GM21447 (cell line): ENCODE measurements at regions not wholly inside any gene's neighbourhood (a gene's known extent, or its start where the extent isn't known, plus 50 kb on each side); places are given as distances from the start of the nearest gene placed in this dataset.
A peak's percentile ranks its signal among the peaks of the same experiment; 100 is the strongest.

Source experiments
- ATAC-seq: cut with Tn5 transposase; IDR thresholded peaks from one replicate; pipeline ENCODE4 v1.9.1; 2021; ENCODE audit not compliant: unreplicated experiment

DNA sequence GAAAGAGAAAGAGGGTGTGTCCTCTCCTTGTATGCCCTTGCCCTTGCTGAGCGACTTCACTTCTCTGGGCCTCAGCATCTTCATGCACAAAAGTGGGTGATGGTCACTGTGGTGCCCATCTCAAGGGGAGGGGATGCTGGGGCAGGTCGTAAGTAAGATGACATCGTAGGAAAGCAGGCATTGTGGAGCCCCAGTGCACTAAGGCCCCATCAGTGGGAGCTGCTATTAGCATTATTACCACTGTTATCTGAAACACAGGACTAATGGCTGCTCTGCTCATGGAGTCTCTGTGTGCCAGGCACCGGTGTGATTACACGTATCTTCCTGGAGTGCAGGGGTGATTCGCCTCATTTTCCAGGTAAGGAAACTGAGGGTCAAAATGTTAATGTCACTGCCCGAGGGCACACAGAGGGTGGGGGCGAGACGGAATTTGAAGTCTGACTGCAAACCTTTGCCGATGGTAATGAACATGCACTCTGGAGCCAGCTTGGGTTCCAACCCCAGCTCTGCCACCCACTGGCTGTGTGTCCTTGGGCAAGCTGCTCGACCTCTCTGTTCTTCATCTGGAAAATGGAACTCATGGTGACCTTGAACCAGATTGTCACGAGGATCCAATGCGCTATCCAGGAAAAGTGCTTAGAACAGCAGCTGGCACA, 63.2 kb upstream of the GSE1 start:
- ATAC-seq, result no peak

DNA sequence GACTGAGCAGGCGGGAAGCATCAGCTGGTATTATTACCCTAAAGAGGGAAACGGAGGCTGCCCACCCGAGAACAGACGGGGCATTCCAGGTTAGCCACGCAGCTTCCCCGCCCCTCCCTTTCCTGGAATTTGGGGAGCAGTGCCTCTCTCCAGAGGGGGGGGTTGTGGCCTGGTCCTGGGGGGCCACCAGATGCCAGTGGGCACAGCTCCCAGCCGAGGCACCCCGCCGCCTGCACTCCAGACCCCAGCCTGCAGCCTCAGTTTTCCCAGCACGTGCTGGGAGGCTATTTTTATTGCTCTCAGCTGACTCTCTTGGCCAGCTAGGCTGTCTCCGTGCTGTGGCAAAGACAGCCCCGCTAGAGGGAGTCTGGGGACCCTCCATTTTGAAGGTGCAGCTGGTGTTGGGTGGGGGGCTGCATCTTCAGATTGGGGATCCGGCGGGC, 62.7 kb upstream of the GSE1 start:
- ATAC-seq, result no peak

- no peak for ATAC-seq
Observed at GRCh38 chr16:85550953-85551924, 61.9 kb upstream of the GSE1 start.

GRCh38 chr16:85552980-85553435, 60.1 kb upstream of the GSE1 start:
- ATAC-seq, result peak; percentile 24

- ATAC-seq, result peak; percentile 26
Observed at GRCh38 chr16:85553436-85554113, 59.5 kb upstream of the GSE1 start.

DNA sequence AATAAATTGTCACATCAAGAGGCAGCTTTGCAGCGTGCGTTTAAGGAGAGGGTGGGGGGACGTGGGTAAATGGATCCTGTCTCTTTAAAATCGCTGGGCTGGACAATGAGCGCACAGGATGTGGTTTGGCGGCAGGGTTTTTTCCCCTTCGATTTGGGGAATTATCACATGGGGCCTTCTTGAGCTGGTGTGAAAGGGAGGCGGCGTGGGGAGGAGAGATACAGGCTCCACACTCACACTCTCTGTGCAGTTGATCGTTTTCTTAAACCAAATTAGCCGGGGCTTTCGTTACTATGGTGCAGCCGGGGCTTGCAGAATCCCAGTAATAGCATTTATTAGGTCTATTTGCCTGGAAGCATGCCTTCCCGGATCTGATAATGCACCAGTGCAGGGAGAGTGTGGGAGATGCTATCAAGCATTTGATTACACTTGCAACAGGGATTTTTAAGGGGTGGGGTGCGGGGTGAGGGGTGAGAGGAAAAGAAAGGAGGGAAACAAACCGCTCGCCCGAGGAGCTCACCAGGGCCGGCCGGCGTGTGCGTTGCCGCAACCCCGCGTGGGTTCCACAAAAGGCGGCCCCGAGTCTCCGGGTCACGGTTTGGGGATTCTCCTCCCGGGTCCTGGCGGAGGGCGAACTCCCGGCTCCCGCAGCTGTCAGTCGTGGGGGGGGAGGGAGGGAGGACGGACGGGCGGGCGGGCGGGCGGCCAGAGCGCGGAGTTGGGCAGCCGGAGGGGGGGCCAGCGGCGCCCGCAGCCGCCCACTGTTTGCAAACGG, 58.8 kb upstream of the GSE1 start:
- peak; percentile 49 for ATAC-seq

DNA sequence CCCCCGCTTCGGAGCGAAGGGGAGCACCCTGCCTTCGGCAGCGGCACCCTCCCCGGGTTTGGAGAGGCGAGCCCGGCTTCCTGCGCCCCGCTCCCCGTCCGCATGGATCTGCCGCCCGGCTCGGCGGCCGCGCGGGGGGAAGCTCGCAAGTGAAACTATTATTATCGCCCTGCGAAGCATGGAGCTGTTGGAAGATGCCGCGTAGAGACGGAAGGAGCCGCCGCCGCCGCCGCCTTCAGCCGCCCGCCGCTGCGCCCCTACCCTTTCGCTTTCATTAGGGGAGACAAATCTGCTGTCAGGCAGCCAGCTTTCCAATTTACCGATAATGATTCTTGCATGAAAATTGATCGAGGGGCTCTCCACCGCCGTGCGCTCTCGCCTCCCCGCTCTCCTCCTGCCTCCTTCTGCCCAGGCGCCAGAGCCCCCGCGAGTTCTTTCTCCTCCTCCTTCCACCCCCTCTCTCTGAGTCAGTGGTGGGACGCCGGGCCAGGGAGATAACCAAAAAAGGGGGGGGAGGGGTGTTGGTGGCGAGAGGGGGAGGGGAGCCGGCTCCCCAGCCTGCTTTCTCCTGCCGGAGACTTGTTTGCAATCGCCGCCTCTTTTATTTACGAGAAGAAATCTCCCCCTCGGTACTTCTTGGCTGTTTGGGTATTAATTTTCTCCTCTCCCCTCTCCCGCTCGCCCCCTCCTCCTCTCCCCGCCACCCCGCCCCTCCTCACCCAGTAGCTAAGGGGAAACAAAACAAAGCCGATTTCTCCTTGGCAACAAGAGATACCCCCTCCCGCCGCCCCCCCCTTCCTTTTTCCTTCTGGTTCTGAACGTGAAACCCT, 58.0 kb upstream of the GSE1 start:
- no peak for ATAC-seq

- ATAC-seq, result no peak
Observed at GRCh38 chr16:85555719-85556455, 57.2 kb upstream of the GSE1 start.

GRCh38 chr16:85556456-85557082, 56.6 kb upstream of the GSE1 start:
- ATAC-seq, result no peak

DNA sequence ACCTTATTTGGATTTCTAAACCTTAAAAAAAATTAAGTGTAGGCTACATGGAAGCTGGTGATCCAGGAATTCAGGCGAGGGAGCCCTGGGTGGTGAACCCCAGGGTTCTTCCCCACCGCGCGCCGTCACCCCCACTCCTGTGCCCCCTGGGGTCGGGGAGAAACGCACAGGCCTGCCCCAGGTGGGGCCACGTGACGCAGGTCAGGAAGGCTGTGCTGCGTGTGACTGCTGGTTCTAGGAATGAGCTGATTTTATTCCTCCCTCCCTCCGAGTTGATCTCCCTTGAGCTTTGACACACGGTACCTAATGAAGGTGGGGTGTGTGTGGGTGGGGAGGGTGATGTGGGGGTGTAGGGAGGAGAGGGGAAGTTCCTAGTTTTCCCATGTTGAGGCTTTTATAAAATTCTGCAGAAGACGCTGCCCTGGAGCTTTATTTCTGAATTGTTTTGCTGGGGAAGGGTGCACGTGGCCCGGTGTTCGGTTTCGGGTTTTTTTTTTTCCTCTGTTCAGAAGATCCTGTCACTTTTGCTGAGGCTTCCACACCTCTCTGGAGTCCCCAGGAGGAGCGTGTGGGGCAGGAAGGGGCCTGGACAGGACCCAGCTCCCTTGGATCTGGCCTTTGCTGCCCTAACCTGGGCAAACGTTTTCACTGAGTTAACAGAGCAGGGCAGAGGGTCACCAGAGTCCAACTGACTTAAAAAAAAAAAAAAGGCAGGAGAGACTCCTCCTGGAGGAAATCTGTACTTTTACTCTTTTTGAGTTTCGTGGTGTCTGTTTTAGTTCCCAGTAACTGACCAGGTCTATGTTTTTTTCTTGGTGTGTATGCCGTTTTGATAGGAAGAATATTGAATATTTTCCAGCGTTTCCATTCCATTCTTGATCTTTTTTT, 55.8 kb upstream of the GSE1 start:
- ATAC-seq, result no peak

- no peak for ATAC-seq
Observed at GRCh38 chr16:85557971-85558657, 55.0 kb upstream of the GSE1 start.

GRCh38 chr16:85560932-85561247, 52.2 kb upstream of the GSE1 start:
- no peak for ATAC-seq

DNA sequence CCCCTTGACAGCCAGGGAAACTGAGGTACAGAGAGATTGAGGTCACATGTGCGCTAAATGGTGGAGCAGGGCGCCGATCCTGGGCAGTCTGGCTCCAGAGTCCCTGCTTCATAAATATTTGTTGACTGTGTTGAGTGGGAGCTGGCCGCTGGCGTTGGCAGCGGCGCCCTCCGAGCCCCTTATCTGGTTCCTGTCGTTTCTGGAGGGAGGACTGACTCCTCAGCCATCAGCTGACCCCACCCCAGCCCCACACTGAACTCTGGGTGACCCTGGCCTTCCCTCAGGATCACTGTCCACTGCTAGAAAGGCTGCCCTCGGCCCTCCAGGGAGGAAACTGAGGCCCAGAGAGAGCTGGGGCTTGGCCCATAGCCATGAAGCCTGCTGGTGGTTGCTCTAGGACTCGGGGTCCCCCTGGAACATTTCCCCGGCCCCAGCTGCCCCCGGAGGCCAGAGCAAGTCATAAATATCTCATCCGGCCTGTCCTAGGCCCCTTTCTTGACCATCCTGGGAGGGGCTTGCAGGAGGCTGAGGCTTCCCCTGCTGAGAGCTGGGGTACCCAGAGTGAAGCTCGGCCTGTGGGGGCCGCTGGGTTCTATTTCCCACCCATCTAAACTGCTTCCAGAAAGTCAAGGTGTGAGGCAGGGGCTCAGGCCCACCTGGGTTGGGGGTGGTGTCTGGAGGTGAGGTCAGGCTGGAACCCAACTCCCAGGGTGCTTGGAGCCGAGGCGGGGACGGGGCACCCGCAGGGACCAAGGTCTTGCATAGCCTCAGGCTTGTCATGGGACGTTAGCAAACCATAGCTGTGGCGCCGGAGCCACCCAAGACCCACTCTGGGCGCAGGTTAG, 51.7 kb upstream of the GSE1 start:
- ATAC-seq, result no peak

GRCh38 chr16:85562093-85562786, 50.9 kb upstream of the GSE1 start:
- no peak for ATAC-seq

- no peak for ATAC-seq
Observed at GRCh38 chr16:85563034-85563433, 50.1 kb upstream of the GSE1 start.
